NCI-H774 (cell line): ENCODE measurements at regions not wholly inside any gene's neighbourhood (a gene's known extent, or its start where the extent isn't known, plus 50 kb on each side); places are given as distances from the start of the nearest gene placed in this dataset.

ENCODE experiments used
- DNase-seq: peaks from one replicate; lab custom pipeline; 2025; lab: John Stamatoyannopoulos, UW

GRCh38 chr17:33640629-33641028, 347.5 kb upstream of the ASIC2 start:
- DNase-seq = no peak

DNA sequence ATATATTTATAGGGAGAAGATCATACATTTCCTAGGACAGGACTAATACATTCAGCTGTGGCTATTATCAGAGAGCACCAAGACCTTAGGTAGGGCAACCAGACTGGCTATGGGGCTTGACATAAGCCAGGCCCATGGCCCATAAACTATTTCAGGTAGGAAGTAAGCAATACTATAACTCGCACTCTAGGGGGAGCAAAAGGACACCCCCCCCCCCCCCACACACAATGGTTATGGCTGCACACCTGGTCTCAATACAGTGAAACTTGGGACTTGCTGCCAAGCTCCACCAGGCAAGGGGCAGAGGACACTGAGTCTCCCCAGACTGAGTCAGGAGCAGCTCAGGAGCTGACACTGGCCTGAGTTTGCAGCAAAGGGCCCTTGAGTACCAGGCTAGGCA, 348.9 kb upstream of the ASIC2 start:
- DNase-seq = no peak

DNA sequence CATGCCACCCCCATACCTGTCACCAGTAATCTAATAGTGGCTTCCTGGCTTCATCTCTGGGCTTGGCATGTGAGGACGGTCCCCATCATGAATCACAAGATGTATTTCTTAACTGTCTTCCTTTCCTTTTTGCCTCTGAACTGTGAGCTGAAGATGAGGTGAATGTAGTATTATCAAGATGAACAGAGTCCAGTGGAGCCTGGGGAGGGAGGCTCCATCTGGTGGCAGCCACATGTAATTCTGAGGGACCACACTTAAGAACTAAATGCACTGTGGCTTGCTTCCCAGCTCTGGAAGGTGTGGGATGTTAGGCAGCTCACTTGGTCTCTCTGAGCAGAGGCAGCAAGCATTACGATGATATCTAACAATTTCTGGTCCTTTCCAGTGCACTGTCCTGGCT, 354.9 kb upstream of the ASIC2 start:
- DNase-seq = no peak

DNA sequence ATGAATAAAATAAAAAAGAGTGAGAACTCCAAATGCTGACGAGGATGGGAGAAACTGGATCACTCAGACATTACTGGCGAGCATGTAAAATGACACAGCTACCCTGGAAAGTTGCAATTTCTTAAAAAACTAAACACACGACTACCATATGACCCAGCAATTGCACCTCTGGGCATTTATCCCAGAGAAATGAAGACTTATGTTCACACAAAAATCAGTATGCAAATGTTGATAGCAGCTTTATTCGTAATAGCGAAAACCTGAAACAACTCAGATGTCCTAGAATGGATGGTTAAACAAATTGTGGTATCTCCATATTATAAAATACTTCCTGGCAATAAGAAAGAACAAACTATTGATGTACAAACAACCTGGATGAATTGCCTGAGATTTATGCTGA, 357.2 kb upstream of the ASIC2 start:
- DNase-seq = no peak

DNA sequence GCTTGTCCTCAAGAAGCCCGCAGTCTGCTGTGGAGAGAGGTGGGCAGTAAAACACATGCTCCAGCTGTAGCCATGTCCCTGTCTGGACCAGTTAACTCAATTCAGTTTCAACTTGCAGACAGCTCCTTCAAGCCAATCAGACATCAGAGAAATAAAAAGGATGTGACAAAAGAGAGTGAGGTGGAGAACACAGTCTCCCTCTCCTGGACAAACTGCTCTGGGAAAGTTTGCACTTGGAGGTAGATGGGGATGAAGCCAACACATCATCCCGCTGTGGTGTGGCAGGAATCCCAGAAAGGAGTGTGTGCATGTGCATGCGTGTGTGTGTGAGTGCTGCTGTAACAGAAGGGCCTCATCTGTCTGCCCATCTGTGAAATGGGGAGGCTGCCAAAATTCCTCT, 358.6 kb upstream of the ASIC2 start:
- DNase-seq = no peak

DNA sequence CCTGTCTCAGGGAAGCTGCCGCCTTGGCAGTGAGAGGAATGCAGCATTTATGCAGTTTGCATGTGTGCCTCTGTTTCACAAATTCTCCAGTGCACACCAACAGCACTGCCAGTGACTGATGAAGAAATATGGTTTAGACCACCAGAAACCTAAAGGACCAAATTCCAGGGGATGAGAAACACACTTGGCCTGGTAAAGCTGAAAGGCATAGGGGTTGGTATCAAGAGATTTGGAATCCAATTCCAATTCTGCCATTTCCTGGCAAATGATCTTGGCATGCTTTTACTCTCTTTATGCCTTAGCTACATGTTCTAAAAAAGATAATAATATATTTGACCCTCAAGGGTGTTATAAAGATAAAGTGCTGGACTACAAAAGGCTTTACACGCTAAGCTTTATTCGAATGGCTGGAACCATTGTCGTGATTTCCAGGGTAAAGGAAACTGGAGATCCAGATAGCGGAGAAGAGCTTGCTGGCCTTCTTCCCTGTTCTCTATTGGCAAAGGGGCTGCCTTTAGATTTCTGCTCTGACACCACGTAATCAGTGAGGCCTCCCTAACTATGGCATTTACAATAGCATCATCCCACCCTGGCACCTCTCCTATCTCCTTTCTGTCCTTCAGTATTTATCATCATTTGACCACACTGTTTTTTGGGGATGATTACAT, 359.8 kb upstream of the ASIC2 start:
- DNase-seq = no peak

- DNase-seq = no peak
Observed at GRCh38 chr17:33653399-33653788, 360.3 kb upstream of the ASIC2 start.

DNA sequence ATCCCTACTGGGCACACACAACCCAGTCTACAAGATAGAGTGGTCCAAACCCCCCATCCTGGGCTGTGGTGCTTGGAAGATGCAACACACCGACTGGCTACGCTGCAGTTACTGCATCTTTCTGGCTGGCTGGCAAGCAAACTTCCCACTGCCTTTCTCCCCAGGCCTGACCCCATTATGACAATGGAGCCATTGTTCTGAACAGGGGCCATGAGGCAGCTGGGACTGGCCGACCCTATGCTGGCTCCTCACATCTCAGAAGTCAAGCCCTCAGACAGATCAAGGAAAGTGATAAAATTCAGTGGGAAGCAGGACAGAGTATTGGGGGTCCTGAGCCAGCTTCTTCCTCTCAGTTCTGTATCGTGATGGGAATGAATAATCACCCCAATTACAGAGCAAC, 364.1 kb upstream of the ASIC2 start:
- no peak for DNase-seq

- DNase-seq = no peak
Observed at GRCh38 chr17:33661975-33662374, 368.9 kb upstream of the ASIC2 start.

- no peak for DNase-seq
Observed at GRCh38 chr17:33664116-33664840, 371.2 kb upstream of the ASIC2 start.

DNA sequence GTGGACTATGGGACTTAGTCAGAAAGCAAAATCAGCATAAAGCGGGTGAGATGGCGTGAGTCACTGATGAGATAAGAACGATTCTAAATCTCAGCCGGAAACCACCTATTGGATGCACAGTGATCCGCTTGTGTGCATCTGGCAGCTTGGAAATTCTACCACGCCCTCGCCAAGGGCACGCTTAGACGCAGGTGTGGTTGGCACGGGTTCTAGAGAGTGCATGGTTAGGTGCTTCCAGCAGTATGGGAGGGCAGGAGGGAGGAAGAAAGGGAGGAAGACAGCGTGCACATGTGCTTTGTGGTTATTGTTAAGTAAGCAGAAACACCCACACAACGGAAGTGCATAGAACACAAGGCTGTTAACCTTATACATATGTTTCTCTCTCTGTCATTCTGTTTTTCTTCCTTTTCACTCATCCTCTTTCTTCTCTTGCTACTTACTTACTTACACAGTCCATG, 374.0 kb upstream of the ASIC2 start:
- DNase-seq = no peak

GRCh38 chr17:33667671-33668070, 374.6 kb upstream of the ASIC2 start:
- no peak for DNase-seq

DNA sequence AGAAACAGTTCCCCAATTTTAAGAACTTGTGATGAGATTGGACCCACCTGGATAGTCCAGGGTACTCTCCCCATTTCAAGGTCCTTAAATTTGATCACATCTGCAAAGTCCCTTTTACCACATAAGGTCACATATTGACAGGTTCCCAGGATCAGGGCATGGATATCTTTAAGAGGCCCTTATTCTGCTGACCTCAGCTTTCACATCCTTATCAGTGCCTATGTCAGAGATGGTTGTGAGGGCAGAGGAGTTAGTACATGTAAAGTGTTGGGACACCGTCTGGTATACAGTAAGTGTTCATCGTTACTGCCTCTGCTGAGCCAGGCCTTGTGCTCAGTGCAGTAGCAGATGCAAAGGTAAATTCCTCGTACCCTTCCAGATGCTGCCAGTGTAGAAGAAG, 375.4 kb upstream of the ASIC2 start:
- DNase-seq = no peak

DNA sequence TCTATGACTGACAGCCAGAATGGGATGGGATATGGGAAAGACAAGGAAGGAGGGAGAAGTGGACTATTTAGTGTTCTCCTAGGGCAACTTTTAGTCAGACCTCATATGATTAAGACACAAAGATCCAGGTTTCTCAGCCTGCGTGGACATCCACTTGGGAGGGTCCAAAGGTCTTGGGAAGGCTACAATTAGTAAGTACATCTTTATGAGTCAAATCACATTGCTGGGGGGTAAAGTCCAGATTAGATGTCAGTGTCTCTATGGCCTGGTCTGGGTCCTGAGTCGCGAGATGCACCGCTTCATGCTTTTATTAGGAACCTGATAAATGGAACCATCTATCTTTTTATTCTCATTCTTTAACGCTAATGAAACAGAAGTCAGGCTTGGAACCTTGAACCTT, 378.4 kb upstream of the ASIC2 start:
- DNase-seq = no peak

DNA sequence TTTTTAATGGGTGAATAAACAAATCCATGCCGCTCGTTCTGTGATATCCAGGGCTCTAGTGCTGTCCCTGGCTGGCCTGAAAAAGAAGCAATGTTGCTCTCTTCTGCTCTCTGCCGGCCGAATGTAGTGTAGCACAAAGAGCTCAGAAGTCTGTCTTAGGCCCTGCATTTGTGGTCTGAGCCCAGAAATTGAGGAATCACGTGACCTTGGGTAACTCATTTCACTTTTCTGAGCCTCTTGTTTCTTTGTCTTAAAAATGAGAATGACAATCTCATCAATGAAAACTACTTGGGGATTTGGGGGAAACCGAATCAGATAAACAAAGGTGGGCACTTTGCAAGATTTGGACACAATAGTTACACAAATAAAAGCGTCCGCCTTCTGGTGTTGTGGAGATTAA, 381.6 kb upstream of the ASIC2 start:
- peak; percentile 30 for DNase-seq

DNA sequence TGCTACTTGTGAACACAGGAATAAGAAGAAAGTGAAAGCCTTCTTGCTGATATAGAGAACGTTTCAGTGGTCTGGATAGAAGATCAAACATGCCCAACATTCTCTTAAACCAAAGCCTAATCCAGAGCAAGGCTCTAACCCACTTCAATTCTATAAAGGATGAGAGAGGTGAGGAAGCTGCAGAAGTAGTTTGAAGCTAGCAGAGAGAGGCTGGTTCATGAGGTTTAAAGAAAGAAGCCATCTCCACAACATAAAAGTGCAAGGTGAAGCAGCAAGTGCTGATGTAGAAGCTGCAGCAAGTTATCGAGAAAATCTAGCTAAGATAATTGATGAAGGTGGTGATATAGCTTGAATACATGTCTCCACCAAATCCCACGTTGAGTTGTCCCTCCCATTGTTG, 383.3 kb upstream of the ASIC2 start:
- DNase-seq = no peak

DNA sequence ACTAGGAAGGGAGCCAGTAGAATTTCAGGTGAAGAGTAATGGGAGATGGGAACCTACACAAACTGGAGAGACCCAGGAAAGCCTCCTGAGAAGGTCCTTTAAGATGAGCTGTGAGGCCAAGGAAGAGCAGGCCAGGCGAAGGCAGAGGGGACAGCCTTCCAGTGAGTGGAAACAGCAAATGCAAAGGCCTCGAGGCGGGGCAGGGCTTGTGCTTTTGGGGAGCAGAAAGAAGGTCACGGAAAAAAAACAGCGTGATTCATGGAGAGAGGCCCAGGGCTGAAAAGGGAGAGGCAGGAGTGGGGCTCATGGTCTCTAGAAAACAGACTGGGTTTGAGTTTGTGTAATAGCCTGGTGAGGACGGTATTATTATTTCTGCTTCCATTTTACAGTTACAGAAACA, 386.5 kb upstream of the ASIC2 start:
- DNase-seq = no peak

- DNase-seq = no peak
Observed at GRCh38 chr17:33680472-33680871, 387.4 kb upstream of the ASIC2 start.

DNA sequence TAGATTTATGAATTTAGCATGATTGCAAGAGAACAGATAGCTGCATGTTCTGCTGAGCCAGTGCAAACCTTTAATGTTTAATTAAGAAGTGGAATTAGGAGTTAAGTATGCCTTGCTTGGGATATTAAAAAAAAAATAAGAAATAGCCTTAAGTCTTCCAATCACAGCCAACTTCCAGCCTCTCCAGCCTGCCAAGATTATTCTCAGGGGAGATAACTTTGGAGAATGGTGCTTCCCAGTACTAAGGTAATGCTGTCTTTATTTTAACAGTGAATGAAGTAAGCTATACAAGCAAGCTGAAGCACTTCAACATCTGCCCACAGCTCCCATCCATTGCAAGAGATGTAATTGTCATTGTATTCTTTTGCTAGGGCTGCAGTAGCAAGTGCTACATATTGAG, 389.5 kb upstream of the ASIC2 start:
- DNase-seq = no peak

DNA sequence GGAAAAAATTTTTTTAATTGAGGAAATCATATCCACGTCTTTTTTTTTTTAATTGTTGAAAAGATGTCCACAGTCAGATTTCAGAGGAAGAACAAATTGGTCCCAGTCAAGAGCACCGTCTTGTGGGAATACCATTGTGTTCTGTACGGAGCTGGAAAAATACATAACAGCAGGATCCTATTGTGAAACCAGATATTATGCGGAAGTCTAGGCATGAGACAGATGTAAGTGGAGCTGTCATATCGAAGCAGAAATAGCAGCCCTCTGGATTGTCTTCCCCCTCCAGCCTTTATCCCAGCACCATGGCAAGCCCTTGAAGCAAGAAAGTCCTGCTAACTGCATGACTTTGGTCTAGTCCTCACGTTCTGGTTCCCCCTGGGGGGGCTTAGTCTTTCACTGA, 391.6 kb upstream of the ASIC2 start:
- no peak for DNase-seq

DNA sequence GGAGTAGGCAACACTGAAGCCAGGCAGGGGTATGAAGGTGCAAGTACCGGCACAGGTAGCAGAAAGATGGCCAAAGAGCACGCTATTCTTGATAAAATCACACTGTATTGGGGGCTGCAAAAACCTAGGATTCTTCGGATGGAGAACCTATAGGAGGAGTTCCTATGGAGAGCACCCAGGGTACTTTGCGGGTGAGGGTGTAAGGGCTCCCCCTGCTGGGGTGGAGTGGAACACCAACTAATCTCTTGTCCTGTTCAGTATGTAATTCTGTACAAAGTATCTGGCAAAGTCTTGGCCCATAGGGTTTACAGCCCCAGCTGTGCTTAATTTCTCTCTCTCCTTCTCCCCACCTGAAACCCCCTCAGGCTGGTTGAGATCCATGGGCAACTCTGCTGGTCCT, 393.1 kb upstream of the ASIC2 start:
- DNase-seq = no peak

DNA sequence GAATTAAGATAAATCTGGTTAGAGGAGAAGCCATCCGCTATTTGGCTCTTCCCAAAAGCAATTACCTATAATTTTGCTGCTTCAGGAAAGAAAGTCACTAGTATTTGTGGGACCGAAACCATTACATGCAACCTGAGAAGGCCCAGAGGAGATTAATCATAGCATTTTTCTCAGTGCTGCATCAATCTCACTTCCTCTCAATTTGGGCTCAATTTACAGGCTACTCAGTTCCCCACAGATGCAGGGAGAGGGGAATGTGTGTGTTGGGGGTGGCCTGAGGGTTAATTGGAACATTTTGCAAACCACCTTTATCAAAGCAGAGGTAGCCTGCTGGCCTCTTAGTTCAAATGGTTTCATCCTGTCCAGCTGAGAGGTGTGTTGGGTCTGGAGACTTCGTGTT, 394.7 kb upstream of the ASIC2 start:
- no peak for DNase-seq

DNA sequence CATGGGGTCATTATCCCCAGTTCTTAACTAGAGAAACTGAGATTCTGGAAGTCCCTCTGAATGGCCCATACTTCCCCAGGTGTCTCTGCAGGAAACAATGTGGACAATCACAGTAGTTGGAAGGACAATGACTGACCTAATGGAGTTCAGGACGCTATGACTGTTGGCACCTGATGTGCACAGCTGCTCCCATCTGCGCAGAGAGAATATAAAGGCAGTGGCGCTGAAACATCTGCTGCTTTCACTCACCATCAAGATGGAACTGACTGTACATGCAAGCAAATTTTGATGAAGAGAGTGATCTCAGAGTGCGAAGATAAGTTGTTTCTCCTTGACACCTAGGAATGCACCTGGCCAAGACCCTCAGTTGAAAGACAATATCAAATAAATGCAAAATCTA, 395.7 kb upstream of the ASIC2 start:
- no peak for DNase-seq

GRCh38 chr17:33689725-33690124, 396.6 kb upstream of the ASIC2 start:
- no peak for DNase-seq
